CD4-positive, alpha-beta memory T cell (primary cell): ENCODE measurements at regions not wholly inside any gene's neighbourhood (a gene's known extent, or its start where the extent isn't known, plus 50 kb on each side); places are given as distances from the start of the nearest gene placed in this dataset.

Experiments
- CTCF ChIA-PET: fragments of 350-600 bp; sonication (Branson Sonifier 250); formaldehyde crosslinking; loops from one replicate; lab custom pipeline; 2021; ENCODE audit warnings: inconsistent platforms; ENCODE audit not compliant: partially characterized antibody; lab: Charles Lee
- POLR2A ChIA-PET: fragments of 350-600 bp; sonication (Branson Sonifier 250); formaldehyde crosslinking; loops from one replicate; lab custom pipeline; 2021; ENCODE audit not compliant: partially characterized antibody; lab: Charles Lee
- DNase-seq, 5 donors: peaks; one replicate each; pipeline versions ENCODE4 v3.0.0 to v3.0.0-alpha.2; 2020 to 2022; ENCODE audit warnings: mixed read lengths in 1 of 5
- H3K27ac ChIP-seq: one replicate; pipeline ENCODE4 v1.7.0; 2013; ENCODE audit warnings: low read depth, low read length
- H3K27me3 ChIP-seq: 2 replicates; pipeline ENCODE4 v1.7.0; 2013; ENCODE audit warnings: mild to moderate bottlenecking, low read length, moderate library complexity; ENCODE audit not compliant: insufficient read depth
- H3K36me3 ChIP-seq: 2 replicates; pipeline ENCODE4 v1.7.0; 2013; ENCODE audit warnings: mild to moderate bottlenecking, low read length, moderate library complexity; ENCODE audit not compliant: insufficient read depth
- H3K4me1 ChIP-seq: 2 replicates; pipeline ENCODE4 v1.7.0; 2013; ENCODE audit warnings: mild to moderate bottlenecking, low read length, moderate library complexity; ENCODE audit not compliant: insufficient read depth
- H3K4me3 ChIP-seq, 2 donors: one replicate each; pipeline ENCODE4 v1.7.0; 2013; ENCODE audit warnings: low read length in 2 of 2, mild to moderate bottlenecking in 1 of 2
- H3K9me3 ChIP-seq, 2 donors: one replicate each; pipeline ENCODE4 v1.7.0; 2013; ENCODE audit warnings: low read length in 2 of 2, control low read depth in 1 of 2; ENCODE audit not compliant: control insufficient read depth in 1 of 2
- H3K27ac Mint-ChIP-seq, 7 donors: one replicate each; pipeline ENCODE4 v1.8.0; 2020 to 2021; ENCODE audit warnings: mixed read lengths in 7 of 7, mild to moderate bottlenecking in 6 of 7, inconsistent platforms in 3 of 7, moderate library complexity in 3 of 7
- H3K27me3 Mint-ChIP-seq, 2 donors: one replicate each; pipeline ENCODE4 v1.8.0; 2020 to 2021; ENCODE audit warnings: mixed read lengths in 2 of 2
- H3K36me3 Mint-ChIP-seq, 2 donors: one replicate each; pipeline ENCODE4 v1.8.0; 2020 to 2021; ENCODE audit warnings: mixed read lengths in 2 of 2, inconsistent platforms in 1 of 2, mild to moderate bottlenecking in 1 of 2
- H3K4me1 Mint-ChIP-seq, 4 donors: one replicate each; pipeline ENCODE4 v1.8.0; 2020 to 2021; ENCODE audit warnings: mixed read lengths in 4 of 4, mild to moderate bottlenecking in 1 of 4
- H3K4me3 Mint-ChIP-seq, 8 donors: one replicate each; pipeline ENCODE4 v1.8.0; 2020 to 2021; ENCODE audit warnings: mixed read lengths in 8 of 8, mild to moderate bottlenecking in 7 of 8, moderate library complexity in 6 of 8, inconsistent platforms in 3 of 8
- H3K9me3 Mint-ChIP-seq, 8 donors: one replicate each; pipeline ENCODE4 v1.8.0; 2020 to 2021; ENCODE audit warnings: mixed read lengths in 8 of 8, mild to moderate bottlenecking in 5 of 8, inconsistent platforms in 3 of 8, moderate library complexity in 1 of 8
- intact Hi-C: fragments of 100-400 bp; cut with micrococcal nuclease; formaldehyde crosslinking; loops from one replicate; pipeline ENCODE4 v1.15.1; 2023

- no peak overlapping the region for H3K4me3 Mint-ChIP-seq
- ChIA-PET CTCF (no interaction called here), POLR2A (no interaction called here)
Observed at GRCh38 chr3:178295292-178295912, 240.8 kb upstream of the KCNMB2 start.

GRCh38 chr3:178297199-178297598 is 239.0 kb upstream of the KCNMB2 start:
- Mint-ChIP-seq H3K4me1 (peaks cover 0 to 4% (median 1%) of the 10 kb centered on the region in 4 donors), H3K27ac (no peak overlapping the region), H3K27me3 (no peaks in the 10 kb centered on the region), H3K9me3 (no peaks in the 10 kb centered on the region), H3K36me3 (no peaks in the 10 kb centered on the region), H3K4me3 (no peak overlapping the region)
- no peak overlapping the region for H3K4me3 ChIP-seq
- H3K27me3 ChIP-seq, result no peaks in the 10 kb centered on the region
- no peaks in the 10 kb centered on the region for H3K36me3 ChIP-seq
- POLR2A ChIA-PET, result no interaction called here
- no peak for DNase-seq
- CTCF ChIA-PET, result no interaction called here
- no peaks in the 10 kb centered on the region for H3K9me3 ChIP-seq
- no peak overlapping the region for H3K27ac ChIP-seq
- H3K4me1 ChIP-seq, result no peaks in the 10 kb centered on the region
- intact Hi-C loops, result no loop called here

More at GRCh38 chr3:178295292-178295912, 240.8 kb upstream of the KCNMB2 start:
- intact Hi-C loops, result no loop called here
- no peaks in the 10 kb centered on the region for H3K27me3 ChIP-seq
- peaks cover 0 to 4% (median 1%) of the 10 kb centered on the region in 4 donors for H3K4me1 Mint-ChIP-seq
- no peaks in the 10 kb centered on the region for H3K27me3 Mint-ChIP-seq
- no peak overlapping the region for H3K27ac Mint-ChIP-seq
- no peak overlapping the region for H3K4me3 ChIP-seq
- H3K4me1 ChIP-seq, result no peaks in the 10 kb centered on the region
- H3K36me3 ChIP-seq, result no peaks in the 10 kb centered on the region
- H3K36me3 Mint-ChIP-seq, result no peaks in the 10 kb centered on the region
- no peaks in the 10 kb centered on the region for H3K9me3 Mint-ChIP-seq
- DNase-seq, result no peak
- no peak overlapping the region for H3K27ac ChIP-seq
- H3K9me3 ChIP-seq, result no peaks in the 10 kb centered on the region

DNA sequence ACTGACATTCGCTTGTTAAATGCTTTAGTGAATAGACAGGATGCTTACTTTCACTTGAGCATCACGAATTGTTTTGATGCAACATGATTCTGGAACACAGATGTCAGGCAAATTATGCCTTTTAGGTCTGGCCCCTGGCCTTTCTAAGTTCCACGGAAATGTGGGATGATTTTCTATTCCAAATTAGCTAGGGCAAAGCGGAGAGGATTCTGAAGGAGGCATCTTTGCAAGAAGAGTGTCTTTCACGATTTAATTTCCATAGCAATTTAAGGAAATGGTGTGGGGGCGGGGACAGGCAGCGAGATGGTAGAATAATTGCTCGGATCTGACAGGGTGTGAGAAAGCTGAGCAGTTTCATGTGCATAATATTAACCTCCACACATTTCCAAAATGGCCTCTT is 238.5 kb upstream of the KCNMB2 start:
- no peak overlapping the region for H3K4me3 ChIP-seq
- no peaks in the 10 kb centered on the region for H3K36me3 Mint-ChIP-seq
- intact Hi-C loops, result no loop called here
- H3K27ac ChIP-seq, result no peak overlapping the region
- no peaks in the 10 kb centered on the region for H3K4me1 ChIP-seq
- no peaks in the 10 kb centered on the region for H3K9me3 ChIP-seq
- H3K27me3 ChIP-seq, result no peaks in the 10 kb centered on the region
- no peak overlapping the region for H3K4me3 Mint-ChIP-seq
- peaks cover 0 to 4% (median 1%) of the 10 kb centered on the region in 4 donors for H3K4me1 Mint-ChIP-seq
- H3K9me3 Mint-ChIP-seq, result no peaks in the 10 kb centered on the region
- CTCF ChIA-PET, result no interaction called here
- H3K36me3 ChIP-seq, result no peaks in the 10 kb centered on the region
- POLR2A ChIA-PET, result no interaction called here
- no peaks in the 10 kb centered on the region for H3K27me3 Mint-ChIP-seq
- no peak overlapping the region for H3K27ac Mint-ChIP-seq
- no peak for DNase-seq

DNA sequence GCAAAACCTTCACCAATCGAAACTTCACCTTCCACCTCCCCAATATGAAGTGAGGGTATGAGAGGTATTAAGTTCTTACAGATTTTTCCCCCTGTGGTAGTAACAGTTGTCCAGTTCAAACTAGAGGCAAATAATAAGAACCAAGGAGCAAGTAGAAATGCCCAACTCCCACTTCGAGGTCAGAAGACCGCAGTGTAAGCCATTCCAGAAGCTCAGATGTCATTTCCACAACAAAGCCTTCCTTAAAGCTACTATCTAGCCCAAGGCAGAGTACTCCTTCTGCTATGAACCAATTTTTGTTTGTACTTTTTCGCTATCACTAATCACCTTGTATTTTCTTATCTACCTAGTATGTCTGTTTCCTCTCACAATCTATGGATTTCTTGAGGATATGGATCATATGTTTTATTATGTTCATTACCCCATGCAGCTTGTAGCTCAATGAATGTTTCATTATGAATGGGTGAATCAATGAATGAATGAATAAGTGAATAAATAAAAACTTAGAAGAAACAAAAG is 235.7 kb upstream of the KCNMB2 start:
- intact Hi-C loops, result no loop called here
- H3K9me3 Mint-ChIP-seq, result no peaks in the 10 kb centered on the region
- no peak overlapping the region for H3K4me3 Mint-ChIP-seq
- no peaks in the 10 kb centered on the region for H3K36me3 Mint-ChIP-seq
- H3K4me3 ChIP-seq, result no peak overlapping the region
- no peak overlapping the region for H3K27ac Mint-ChIP-seq
- DNase-seq, result no peak
- no peaks in the 10 kb centered on the region for H3K27me3 ChIP-seq
- ChIA-PET POLR2A (no interaction called here), CTCF (no interaction called here)
- no peaks in the 10 kb centered on the region for H3K4me1 ChIP-seq
- H3K36me3 ChIP-seq, result no peaks in the 10 kb centered on the region
- no peaks in the 10 kb centered on the region for H3K9me3 ChIP-seq
- no peaks in the 10 kb centered on the region for H3K27me3 Mint-ChIP-seq
- H3K4me1 Mint-ChIP-seq, result peaks cover 0 to 4% (median 1%) of the 10 kb centered on the region in 4 donors
- no peak overlapping the region for H3K27ac ChIP-seq

GRCh38 chr3:178302966-178303930 is 233.0 kb upstream of the KCNMB2 start:
- intact Hi-C loops, result no loop called here
- Histone ChIP-seq H3K27me3 (no peaks in the 10 kb centered on the region), H3K4me1 (no peaks in the 10 kb centered on the region), H3K9me3 (no peaks in the 10 kb centered on the region), H3K36me3 (no peaks in the 10 kb centered on the region), H3K27ac (no peak overlapping the region), H3K4me3 (no peak overlapping the region)
- no peak for DNase-seq
- H3K27ac Mint-ChIP-seq, result no peak overlapping the region
- no peak overlapping the region for H3K4me3 Mint-ChIP-seq
- no peaks in the 10 kb centered on the region for H3K27me3 Mint-ChIP-seq
- peaks cover 0 to 1% (median 0%) of the 10 kb centered on the region in 4 donors for H3K4me1 Mint-ChIP-seq
- ChIA-PET POLR2A (no interaction called here), CTCF (interaction anchor here (1.8 kb wide), 1 partner anchor 12 kb away, joined by 3 read pairs; no protein-coding TSS in a partner anchor)
- H3K36me3 Mint-ChIP-seq, result no peaks in the 10 kb centered on the region
- H3K9me3 Mint-ChIP-seq, result no peaks in the 10 kb centered on the region

DNA sequence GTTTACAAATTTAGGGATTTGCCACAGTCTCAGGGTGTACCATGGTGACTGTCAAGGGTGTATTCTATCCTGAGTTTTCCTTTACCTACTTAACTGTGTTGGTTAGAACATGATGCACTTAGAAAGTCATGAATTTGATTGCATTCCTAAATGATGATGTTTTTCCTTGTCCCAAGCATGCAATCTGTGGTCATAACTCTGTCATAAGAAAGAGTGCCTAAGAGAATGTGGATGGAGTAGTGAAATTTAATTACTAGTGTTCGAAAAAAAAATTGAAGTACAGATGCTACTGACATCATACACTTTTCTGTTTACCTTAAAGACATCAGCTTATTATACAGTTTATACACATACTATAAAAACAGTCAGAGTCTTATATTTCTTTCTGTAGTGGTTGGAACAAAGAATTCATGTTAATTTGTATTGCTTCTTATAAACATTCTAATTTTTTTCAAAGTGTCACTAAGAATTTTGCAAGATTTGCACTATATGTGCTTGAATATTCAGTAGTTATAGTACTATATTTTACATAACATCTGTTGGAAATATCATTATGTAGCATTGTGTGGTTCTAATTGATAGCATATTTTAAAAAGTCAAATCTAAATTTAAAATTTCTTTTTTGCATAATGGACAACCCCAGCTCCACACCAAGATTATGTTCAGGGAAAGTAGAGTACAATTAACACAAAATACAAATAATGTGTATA is 231.3 kb upstream of the KCNMB2 start:
- H3K4me1 Mint-ChIP-seq, result peaks cover 0 to 2% (median 0%) of the 10 kb centered on the region in 4 donors
- H3K9me3 ChIP-seq, result no peaks in the 10 kb centered on the region
- H3K27ac ChIP-seq, result no peak overlapping the region
- H3K27me3 ChIP-seq, result no peaks in the 10 kb centered on the region
- H3K9me3 Mint-ChIP-seq, result no peaks in the 10 kb centered on the region
- no peak overlapping the region for H3K4me3 Mint-ChIP-seq
- no peaks in the 10 kb centered on the region for H3K27me3 Mint-ChIP-seq
- DNase-seq, result no peak
- CTCF ChIA-PET, result no interaction called here
- H3K36me3 ChIP-seq, result no peaks in the 10 kb centered on the region
- H3K36me3 Mint-ChIP-seq, result no peaks in the 10 kb centered on the region
- H3K4me1 ChIP-seq, result no peaks in the 10 kb centered on the region
- POLR2A ChIA-PET, result no interaction called here
- intact Hi-C loops, result no loop called here
- H3K27ac Mint-ChIP-seq, result no peak overlapping the region
- no peak overlapping the region for H3K4me3 ChIP-seq
